ENCODE measurements at regions not wholly inside any gene's neighbourhood (a gene's known extent, or its start where the extent isn't known, plus 50 kb on each side); places are given as distances from the start of the nearest gene placed in this dataset.

GRCh38 chr4:157887316-157887715 lies 285.5 kb downstream of the GASK1B start:
- no peak overlapping the region for H3K4me3 ChIP-seq (replicated peaks; ENCODE audit: low read depth, low read length)
- no peak for DNase-seq (ENCODE audit: extremely low read depth, low read depth)

GRCh38 chr4:157886645-157887044 lies 286.2 kb downstream of the GASK1B start:
- no peak for TF ChIP-seq CTCF (IDR thresholded peaks at IDR 0.05; ENCODE audit: low read depth, low read length, missing control alignments)
- H3K4me3 ChIP-seq (replicated peaks; ENCODE audit: low read depth, low read length), result no peak overlapping the region
- no peak for DNase-seq (ENCODE audit: extremely low read depth, low read depth)

More at GRCh38 chr4:157887316-157887715, 285.5 kb downstream of the GASK1B start:
- no peak for TF ChIP-seq CTCF (IDR thresholded peaks at IDR 0.05; ENCODE audit: low read depth, low read length, missing control alignments)

DNA sequence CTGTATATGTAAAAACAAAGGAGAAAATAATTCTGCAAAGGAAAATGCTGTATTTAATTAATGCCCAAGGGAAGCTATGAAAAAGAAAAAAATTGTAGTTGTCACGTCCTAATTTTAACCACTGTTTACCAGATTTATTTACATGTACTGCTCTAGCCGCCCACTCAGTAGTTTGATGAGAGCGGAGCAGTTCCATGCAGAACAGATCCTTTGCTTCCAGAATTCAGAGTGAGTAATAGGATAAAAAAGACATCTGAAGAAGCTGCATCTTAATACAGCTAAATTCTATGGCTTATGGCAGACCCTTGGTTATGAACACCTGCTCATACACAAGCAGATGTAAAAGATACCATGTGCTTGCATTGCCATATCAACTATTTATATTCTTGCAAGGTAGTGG lies 287.0 kb downstream of the GASK1B start:
- H3K4me3 ChIP-seq (replicated peaks; ENCODE audit: low read depth, low read length), result no peak overlapping the region
- TF ChIP-seq CTCF (IDR thresholded peaks at IDR 0.05; ENCODE audit: low read depth, low read length, missing control alignments), result no peak
- no peak for DNase-seq (ENCODE audit: extremely low read depth, low read depth)

DNA sequence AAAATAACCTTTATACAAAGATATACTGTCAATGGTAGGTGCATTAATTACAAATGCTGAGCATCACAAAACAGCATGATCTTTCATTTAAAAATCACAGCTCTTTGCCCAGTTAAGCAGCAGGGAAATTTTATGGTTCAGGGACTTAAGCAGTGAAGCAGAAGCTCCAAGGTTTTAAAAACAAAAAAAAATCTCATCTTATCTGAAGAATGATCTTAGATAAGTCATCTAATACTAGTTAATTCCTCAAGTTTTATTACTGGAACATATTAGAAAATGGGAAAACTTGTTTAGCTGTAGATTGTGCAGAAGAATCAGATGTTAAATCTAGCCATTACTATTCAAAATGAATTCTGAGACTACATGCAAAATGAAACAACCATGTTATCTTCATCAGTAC lies 289.9 kb downstream of the GASK1B start:
- DNase-seq (ENCODE audit: extremely low read depth, low read depth), result no peak
- no peak overlapping the region for H3K4me3 ChIP-seq (replicated peaks; ENCODE audit: low read depth, low read length)
- TF ChIP-seq CTCF (IDR thresholded peaks at IDR 0.05; ENCODE audit: low read depth, low read length, missing control alignments), result no peak

DNA sequence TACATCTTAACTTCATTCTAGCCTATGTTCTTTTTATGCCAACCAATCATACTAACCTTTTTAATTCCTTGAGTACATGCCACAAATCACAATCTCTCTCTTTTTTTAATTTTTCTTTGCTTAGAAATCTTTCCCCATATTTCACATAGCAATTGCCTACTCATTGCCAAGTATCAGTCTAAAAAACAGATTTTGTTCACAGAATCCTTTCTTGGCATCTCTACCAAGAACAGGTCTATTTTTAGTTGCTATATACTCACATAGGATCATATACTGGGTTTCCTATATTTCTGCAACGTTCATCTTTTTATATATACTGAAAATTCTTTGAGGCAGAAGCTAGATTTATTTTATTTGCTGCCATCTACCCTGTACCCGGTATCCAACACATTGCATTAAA lies 292.1 kb downstream of the GASK1B start:
- no peak for DNase-seq (ENCODE audit: extremely low read depth, low read depth)
- no peak overlapping the region for H3K4me3 ChIP-seq (replicated peaks; ENCODE audit: low read depth, low read length)
- no peak for TF ChIP-seq CTCF (IDR thresholded peaks at IDR 0.05; ENCODE audit: low read depth, low read length, missing control alignments)

DNA sequence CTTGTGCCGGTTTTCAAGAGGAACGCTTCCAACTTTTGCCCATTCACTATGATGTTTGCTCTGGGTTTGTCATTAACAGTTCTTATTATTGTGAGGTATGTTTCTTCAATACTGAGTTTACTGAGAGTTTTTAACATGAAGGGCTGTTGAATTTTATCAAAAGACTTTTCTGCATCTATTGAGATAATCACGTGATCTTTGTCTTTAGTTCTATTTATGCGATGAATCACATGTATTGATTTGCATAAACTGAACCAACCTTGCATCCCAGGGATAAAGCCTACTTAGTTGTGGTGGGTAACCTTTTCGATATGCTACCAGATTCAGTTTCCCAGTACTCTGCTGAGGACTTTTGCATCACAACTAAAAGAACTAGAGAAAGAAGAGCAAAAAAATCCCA lies 318.0 kb downstream of the GASK1B start:
- TF ChIP-seq CTCF (IDR thresholded peaks at IDR 0.05; ENCODE audit: low read depth, low read length, missing control alignments), result no peak
- no peak overlapping the region for H3K4me3 ChIP-seq (replicated peaks; ENCODE audit: low read depth, low read length)
- DNase-seq (ENCODE audit: extremely low read depth, low read depth), result no peak

GRCh38 chr4:157840648-157841047 lies 332.2 kb downstream of the GASK1B start:
- no peak for TF ChIP-seq CTCF (IDR thresholded peaks at IDR 0.05; ENCODE audit: low read depth, low read length, missing control alignments)
- H3K4me3 ChIP-seq (replicated peaks; ENCODE audit: low read depth, low read length), result no peak overlapping the region
- DNase-seq (ENCODE audit: extremely low read depth, low read depth), result no peak

Measured in HFF-Myc (cell line).